ENCODE measurements at regions not wholly inside any gene's neighbourhood (a gene's known extent, or its start where the extent isn't known, plus 50 kb on each side); places are given as distances from the start of the nearest gene placed in this dataset.

DNA sequence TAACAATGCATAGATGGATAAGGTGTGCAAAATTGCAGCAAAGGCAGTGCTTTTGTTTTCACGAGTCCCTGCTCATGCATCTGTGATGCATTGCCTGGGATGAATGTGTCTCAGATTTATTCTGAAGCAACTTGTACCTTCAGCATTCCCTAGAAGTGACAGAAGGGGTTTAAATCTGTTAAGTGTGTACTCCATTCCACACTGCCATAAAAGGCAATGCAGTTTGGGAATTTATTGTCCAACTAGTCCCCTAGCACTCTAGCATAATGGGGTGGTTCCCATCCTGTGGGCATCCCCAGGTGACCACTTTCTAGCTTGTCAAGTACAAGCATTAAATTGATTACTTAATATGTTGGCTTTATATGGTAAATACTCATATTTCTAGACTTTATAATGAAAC, 306.5 kb upstream of the CBLB start:
- TF ChIP-seq CTCF (IDR thresholded peaks at IDR 0.05; ENCODE audit: borderline replicate concordance, extremely low read depth, low read length, poor library complexity, severe bottlenecking), result no peak
- H3K4me1 ChIP-seq (ENCODE audit: insufficient read depth, low read length), result peaks cover 13% of the 10 kb centered on the region; the same call in 1 of the 2 replicates
- no peak for DNase-seq
- H3K4me2 ChIP-seq (ENCODE audit: insufficient read depth, low read length), result no peak overlapping the region
- H3K79me2 ChIP-seq (ENCODE audit: insufficient read depth, low read length), result no peaks in the 10 kb centered on the region
- H4K20me1 ChIP-seq (ENCODE audit: insufficient read depth, low read length), result no peaks in the 10 kb centered on the region
- H3K9me3 ChIP-seq (ENCODE audit: insufficient read depth, low read length, severe bottlenecking), result no peaks in the 10 kb centered on the region
- no peak overlapping the region for H3K9ac ChIP-seq (ENCODE audit: low read depth, low read length)
- no peak overlapping the region for H2AFZ ChIP-seq (ENCODE audit: low read depth, low read length)
- H3K27me3 ChIP-seq (ENCODE audit: insufficient read depth, low read length, poor library complexity), result no peaks in the 10 kb centered on the region
- H3K36me3 ChIP-seq (ENCODE audit: insufficient read depth, low read length), result no peaks in the 10 kb centered on the region
- no peak for ATAC-seq (ENCODE audit: insufficient read depth, low read depth)
- no peak overlapping the region for H3K4me3 ChIP-seq (ENCODE audit: low read depth in 1 of 2, low read length in 2 of 2)
- no peak overlapping the region for H3K27ac ChIP-seq (ENCODE audit: low read length)

DNA sequence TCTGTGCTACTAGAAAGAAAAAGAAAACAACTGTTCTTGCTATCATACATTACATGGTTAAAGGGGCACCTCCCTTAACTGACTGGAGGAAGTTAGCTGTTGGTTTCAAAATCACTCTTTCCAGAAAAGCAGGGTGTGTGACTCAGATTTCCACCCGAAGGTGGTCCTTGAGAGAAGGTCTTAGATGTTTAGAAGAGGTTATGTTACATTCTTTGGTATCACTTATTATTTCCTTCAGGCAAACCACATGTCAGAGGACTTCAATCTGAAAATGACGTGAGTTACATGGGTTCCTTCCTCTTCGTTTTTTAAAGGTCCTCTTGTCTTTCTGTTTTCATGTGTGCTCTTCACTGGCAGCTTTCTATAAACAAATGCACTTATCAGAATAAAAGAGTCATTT, 307.9 kb upstream of the CBLB start:
- no peaks in the 10 kb centered on the region for H4K20me1 ChIP-seq (ENCODE audit: insufficient read depth, low read length)
- H3K4me1 ChIP-seq (ENCODE audit: insufficient read depth, low read length), result peaks cover 13% of the 10 kb centered on the region; the same call in 1 of the 2 replicates
- H2AFZ ChIP-seq (ENCODE audit: low read depth, low read length), result peak overlapping the region; percentile 47; the same call in 1 of the 2 replicates
- no peak overlapping the region for H3K27ac ChIP-seq (ENCODE audit: low read length)
- ATAC-seq (ENCODE audit: insufficient read depth, low read depth), result peak; percentile 90
- no peaks in the 10 kb centered on the region for H3K79me2 ChIP-seq (ENCODE audit: insufficient read depth, low read length)
- TF ChIP-seq EZH2 (IDR thresholded peaks at IDR 0.05; ENCODE audit: borderline replicate concordance, low read depth, low read length, severe bottlenecking), result no peak
- no peaks in the 10 kb centered on the region for H3K36me3 ChIP-seq (ENCODE audit: insufficient read depth, low read length)
- H3K4me2 ChIP-seq (ENCODE audit: insufficient read depth, low read length), result peak overlapping the region; percentile 15; the same call in 1 of the 2 replicates
- H3K9ac ChIP-seq (ENCODE audit: low read depth, low read length), result no peak overlapping the region
- H3K27me3 ChIP-seq (ENCODE audit: insufficient read depth, low read length, poor library complexity), result no peaks in the 10 kb centered on the region
- peak; percentile 35 for DNase-seq
- no peak overlapping the region for H3K4me3 ChIP-seq (ENCODE audit: low read depth in 1 of 2, low read length in 2 of 2)
- H3K9me3 ChIP-seq (ENCODE audit: insufficient read depth, low read length, severe bottlenecking), result no peaks in the 10 kb centered on the region

- no peaks in the 10 kb centered on the region for H3K79me2 ChIP-seq (ENCODE audit: insufficient read depth, low read length)
- no peaks in the 10 kb centered on the region for H3K36me3 ChIP-seq (ENCODE audit: insufficient read depth, low read length)
- H3K27ac ChIP-seq (ENCODE audit: low read length), result no peak overlapping the region
- H3K4me1 ChIP-seq (ENCODE audit: insufficient read depth, low read length), result peaks cover 17% of the 10 kb centered on the region
- TF ChIP-seq CTCF (IDR thresholded peaks at IDR 0.05; ENCODE audit: borderline replicate concordance, extremely low read depth, low read length, poor library complexity, severe bottlenecking), result no peak
- no peak for TF ChIP-seq EZH2 (IDR thresholded peaks at IDR 0.05; ENCODE audit: borderline replicate concordance, low read depth, low read length, severe bottlenecking)
- H2AFZ ChIP-seq (ENCODE audit: low read depth, low read length), result no peak overlapping the region
- DNase-seq (no peak), ATAC-seq (ENCODE audit: insufficient read depth, low read depth) (no peak)
- no peaks in the 10 kb centered on the region for H4K20me1 ChIP-seq (ENCODE audit: insufficient read depth, low read length)
- H3K27me3 ChIP-seq (ENCODE audit: insufficient read depth, low read length, poor library complexity), result no peaks in the 10 kb centered on the region
- no peak overlapping the region for H3K4me2 ChIP-seq (ENCODE audit: insufficient read depth, low read length)
- no peak overlapping the region for H3K4me3 ChIP-seq (ENCODE audit: low read depth in 1 of 2, low read length in 2 of 2)
- no peaks in the 10 kb centered on the region for H3K9me3 ChIP-seq (ENCODE audit: insufficient read depth, low read length, severe bottlenecking)
- no peak overlapping the region for H3K9ac ChIP-seq (ENCODE audit: low read depth, low read length)
Observed at GRCh38 chr3:106182950-106183511, 314.2 kb upstream of the CBLB start.

GRCh38 chr3:106183762-106184391, 315.1 kb upstream of the CBLB start:
- TF ChIP-seq EZH2 (IDR thresholded peaks at IDR 0.05; ENCODE audit: borderline replicate concordance, low read depth, low read length, severe bottlenecking) (no peak), CTCF (IDR thresholded peaks at IDR 0.05; ENCODE audit: borderline replicate concordance, extremely low read depth, low read length, poor library complexity, severe bottlenecking) (no peak)
- no peaks in the 10 kb centered on the region for H3K9me3 ChIP-seq (ENCODE audit: insufficient read depth, low read length, severe bottlenecking)
- H3K36me3 ChIP-seq (ENCODE audit: insufficient read depth, low read length), result no peaks in the 10 kb centered on the region
- DNase-seq, result no peak
- no peaks in the 10 kb centered on the region for H3K79me2 ChIP-seq (ENCODE audit: insufficient read depth, low read length)
- ATAC-seq (ENCODE audit: insufficient read depth, low read depth), result no peak; the same call in 2 of the 3 replicates
- H3K4me3 ChIP-seq (ENCODE audit: low read depth in 1 of 2, low read length in 2 of 2), result no peak overlapping the region
- no peaks in the 10 kb centered on the region for H4K20me1 ChIP-seq (ENCODE audit: insufficient read depth, low read length)
- H2AFZ ChIP-seq (ENCODE audit: low read depth, low read length), result no peak overlapping the region
- no peak overlapping the region for H3K4me2 ChIP-seq (ENCODE audit: insufficient read depth, low read length)
- H3K27me3 ChIP-seq (ENCODE audit: insufficient read depth, low read length, poor library complexity), result no peaks in the 10 kb centered on the region
- no peak overlapping the region for H3K27ac ChIP-seq (ENCODE audit: low read length)
- H3K9ac ChIP-seq (ENCODE audit: low read depth, low read length), result no peak overlapping the region
- H3K4me1 ChIP-seq (ENCODE audit: insufficient read depth, low read length), result peaks cover 17% of the 10 kb centered on the region
